ENCODE measurements at regions not wholly inside any gene's neighbourhood (a gene's known extent, or its start where the extent isn't known, plus 50 kb on each side); places are given as distances from the start of the nearest gene placed in this dataset.

DNA sequence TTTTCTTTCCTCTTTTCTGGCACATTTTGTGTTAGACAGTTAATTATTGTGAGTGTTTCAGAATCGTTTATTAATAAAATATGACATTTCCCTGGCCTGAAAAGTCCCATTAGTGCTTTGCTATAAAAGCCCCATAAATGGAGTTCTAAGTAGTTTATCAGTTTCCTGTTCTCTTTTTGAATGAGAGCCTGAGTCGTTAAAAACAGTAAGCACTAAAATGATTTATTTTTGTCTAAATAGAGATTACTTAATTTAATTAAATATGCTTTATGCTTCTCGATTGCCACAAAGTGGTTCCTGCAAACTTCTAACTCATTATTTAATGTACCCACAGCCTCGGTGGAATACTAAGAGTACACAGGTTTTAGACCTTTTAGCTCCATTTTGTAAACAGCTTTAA is 577.9 kb downstream of the C6orf118 start:
- TF ChIP-seq ZNF565 (CRISPR knock-in tag; conservative IDR thresholded peaks at IDR 0.05; ENCODE audit: low read depth) (no peak), ZC3H10 (CRISPR knock-in tag; IDR thresholded peaks at IDR 0.05) (no peak), SNAI2 (CRISPR knock-in tag; IDR thresholded peaks at IDR 0.05) (no peak), ESRRG (CRISPR knock-in tag; IDR thresholded peaks at IDR 0.05) (no peak), TOX (CRISPR knock-in tag; IDR thresholded peaks at IDR 0.05; ENCODE audit: borderline replicate concordance) (no peak), PPARA (CRISPR knock-in tag; IDR thresholded peaks at IDR 0.05; ENCODE audit: borderline replicate concordance) (no peak), CSDC2 (CRISPR knock-in tag; IDR thresholded peaks at IDR 0.05) (no peak)
- TF ChIP-seq, protein P1, sequence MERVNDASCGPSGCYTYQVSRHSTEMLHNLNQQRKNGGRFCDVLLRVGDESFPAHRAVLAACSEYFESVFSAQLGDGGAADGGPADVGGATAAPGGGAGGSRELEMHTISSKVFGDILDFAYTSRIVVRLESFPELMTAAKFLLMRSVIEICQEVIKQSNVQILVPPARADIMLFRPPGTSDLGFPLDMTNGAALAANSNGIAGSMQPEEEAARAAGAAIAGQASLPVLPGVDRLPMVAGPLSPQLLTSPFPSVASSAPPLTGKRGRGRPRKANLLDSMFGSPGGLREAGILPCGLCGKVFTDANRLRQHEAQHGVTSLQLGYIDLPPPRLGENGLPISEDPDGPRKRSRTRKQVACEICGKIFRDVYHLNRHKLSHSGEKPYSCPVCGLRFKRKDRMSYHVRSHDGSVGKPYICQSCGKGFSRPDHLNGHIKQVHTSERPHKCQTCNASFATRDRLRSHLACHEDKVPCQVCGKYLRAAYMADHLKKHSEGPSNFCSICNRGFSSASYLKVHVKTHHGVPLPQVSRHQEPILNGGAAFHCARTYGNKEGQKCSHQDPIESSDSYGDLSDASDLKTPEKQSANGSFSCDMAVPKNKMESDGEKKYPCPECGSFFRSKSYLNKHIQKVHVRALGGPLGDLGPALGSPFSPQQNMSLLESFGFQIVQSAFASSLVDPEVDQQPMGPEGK (CRISPR knock-in tag; IDR thresholded peaks at IDR 0.05; ENCODE audit: borderline replicate concordance) = no peak
- TF ChIP-seq, protein P2, sequence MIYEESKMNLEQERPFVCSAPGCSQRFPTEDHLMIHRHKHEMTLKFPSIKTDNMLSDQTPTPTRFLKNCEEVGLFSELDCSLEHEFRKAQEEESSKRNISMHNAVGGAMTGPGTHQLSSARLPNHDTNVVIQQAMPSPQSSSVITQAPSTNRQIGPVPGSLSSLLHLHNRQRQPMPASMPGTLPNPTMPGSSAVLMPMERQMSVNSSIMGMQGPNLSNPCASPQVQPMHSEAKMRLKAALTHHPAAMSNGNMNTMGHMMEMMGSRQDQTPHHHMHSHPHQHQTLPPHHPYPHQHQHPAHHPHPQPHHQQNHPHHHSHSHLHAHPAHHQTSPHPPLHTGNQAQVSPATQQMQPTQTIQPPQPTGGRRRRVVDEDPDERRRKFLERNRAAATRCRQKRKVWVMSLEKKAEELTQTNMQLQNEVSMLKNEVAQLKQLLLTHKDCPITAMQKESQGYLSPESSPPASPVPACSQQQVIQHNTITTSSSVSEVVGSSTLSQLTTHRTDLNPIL (CRISPR knock-in tag; IDR thresholded peaks at IDR 0.05; ENCODE audit: low read depth) = no peak

All from SK-N-SH treated with all-trans-retinoic acid at 6 μM for 48 hours (cell line).